ENCODE measurements at regions not wholly inside any gene's neighbourhood (a gene's known extent, or its start where the extent isn't known, plus 50 kb on each side); places are given as distances from the start of the nearest gene placed in this dataset.

DNA sequence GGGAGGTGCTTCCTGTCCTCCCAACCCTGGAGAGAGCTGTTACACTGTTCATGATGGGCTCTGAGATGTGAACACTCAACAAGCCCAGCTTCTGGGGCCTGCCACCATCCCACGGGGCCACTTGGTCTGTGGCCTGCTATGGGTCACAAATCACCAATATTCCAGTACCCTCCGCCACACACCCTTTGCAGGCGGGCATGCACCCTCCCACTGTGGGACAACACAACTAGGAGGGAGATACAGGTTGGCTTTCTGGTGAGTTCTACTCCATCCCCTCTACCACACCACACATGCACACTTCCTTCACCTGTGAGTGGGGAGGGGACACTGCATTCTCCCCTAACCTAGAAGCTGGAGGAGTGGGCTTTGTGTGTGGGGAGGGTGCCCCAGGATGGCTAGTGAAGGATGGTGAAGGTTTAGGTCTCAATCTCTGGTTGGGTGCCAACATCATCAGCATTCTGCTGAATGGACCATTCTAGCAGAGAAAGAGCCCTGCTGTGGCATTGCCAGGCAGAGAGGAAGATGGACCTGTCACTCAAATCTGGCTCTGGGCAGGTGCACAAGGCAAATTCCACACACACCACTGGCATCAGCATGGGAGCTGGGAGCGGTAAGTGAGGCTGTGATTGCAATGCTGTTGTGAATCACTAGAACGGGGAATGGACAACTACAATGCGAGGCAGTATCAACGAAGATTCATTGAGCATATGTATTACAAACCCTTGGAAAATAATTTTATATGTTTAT is 175.1 kb downstream of the THBS2 start:
- no peak overlapping the region for H3K4me2 ChIP-seq (ENCODE audit: low read length)
- H3K79me2 ChIP-seq (ENCODE audit: control insufficient read depth, insufficient read depth, low read length), result no peaks in the 10 kb centered on the region
- H3K4ac ChIP-seq (ENCODE audit: low read depth, low read length), result no peak overlapping the region
- H3K18ac ChIP-seq (ENCODE audit: low read length), result no peak overlapping the region
- no peaks in the 10 kb centered on the region for H3K36me3 ChIP-seq (ENCODE audit: control insufficient read depth, insufficient read depth, low read length)
- no peak overlapping the region for H2AK5ac ChIP-seq (ENCODE audit: low read length)
- H3K79me1 ChIP-seq (ENCODE audit: low read length), result no peaks in the 10 kb centered on the region
- DNase-seq, result no peak
- no peak overlapping the region for H4K5ac ChIP-seq (ENCODE audit: low read length)
- no peak overlapping the region for H3K27ac ChIP-seq (ENCODE audit: low read depth, low read length)
- H3K4me1 ChIP-seq (ENCODE audit: control insufficient read depth, low read depth, low read length), result no peaks in the 10 kb centered on the region
- H4K8ac ChIP-seq (ENCODE audit: low read depth, low read length), result no peak overlapping the region
- no peak overlapping the region for H3K4me3 ChIP-seq (ENCODE audit: low read length)
- WGBS (ENCODE audit: extremely low coverage, insufficient coverage, low lambda C conversion rate), result no CpG with 5 or more reads among the region's 7 CpGs
- no peak overlapping the region for H2BK15ac ChIP-seq (replicated peaks; ENCODE audit: low read depth)
- H3K56ac ChIP-seq (ENCODE audit: low read length), result no peak overlapping the region
- H3K9ac ChIP-seq (ENCODE audit: low read length), result no peak overlapping the region
- no peak overlapping the region for H2BK120ac ChIP-seq (ENCODE audit: low read depth, low read length)
- H3K23ac ChIP-seq (ENCODE audit: low read length), result no peak overlapping the region
- no peak overlapping the region for H2BK5ac ChIP-seq (ENCODE audit: low read length)
- H3K27me3 ChIP-seq (ENCODE audit: insufficient read depth, low read length, poor library complexity), result no peaks in the 10 kb centered on the region

DNA sequence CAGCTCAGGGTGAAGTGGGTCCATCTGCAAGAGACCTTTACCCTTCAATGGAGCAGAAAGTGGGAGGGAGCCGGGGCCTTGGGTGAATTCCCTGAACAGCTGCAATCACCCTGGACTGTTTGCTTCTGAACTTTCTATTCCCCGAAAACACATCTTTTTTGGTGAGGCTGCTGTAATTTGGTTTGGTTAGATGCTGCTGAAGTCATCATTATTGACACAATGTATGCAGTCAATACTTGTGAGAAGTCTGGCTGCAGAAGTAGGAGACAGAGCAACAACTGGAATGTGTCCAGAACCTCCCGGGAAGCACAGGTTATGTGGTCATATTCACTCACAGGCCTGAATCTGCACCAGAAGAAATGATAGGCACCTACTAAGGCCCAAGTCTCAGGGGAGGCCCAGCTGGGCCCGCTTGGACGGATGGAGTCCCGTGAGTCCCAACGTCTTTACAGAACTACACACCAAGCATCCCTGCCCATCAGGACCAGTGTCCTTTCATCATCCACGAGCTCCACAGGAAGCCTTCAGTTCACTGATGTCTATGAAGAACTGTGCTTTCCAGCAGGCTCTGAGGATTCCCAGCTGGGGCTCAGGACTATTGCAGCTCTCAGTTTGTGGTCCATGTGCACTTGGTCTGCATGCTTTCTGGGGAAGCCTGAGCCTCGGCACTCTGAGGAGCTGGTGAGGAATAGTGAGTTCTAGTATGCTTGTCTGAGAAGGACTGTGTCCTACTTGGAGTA is 177.6 kb downstream of the THBS2 start:
- no peak overlapping the region for H3K9ac ChIP-seq (ENCODE audit: low read length)
- H3K4ac ChIP-seq (ENCODE audit: low read depth, low read length), result no peak overlapping the region
- H3K23ac ChIP-seq (ENCODE audit: low read length), result no peak overlapping the region
- H2BK15ac ChIP-seq (replicated peaks; ENCODE audit: low read depth), result no peak overlapping the region
- H3K4me1 ChIP-seq (ENCODE audit: control insufficient read depth, low read depth, low read length), result no peaks in the 10 kb centered on the region
- no peak overlapping the region for H3K4me2 ChIP-seq (ENCODE audit: low read length)
- H3K79me1 ChIP-seq (ENCODE audit: low read length), result no peaks in the 10 kb centered on the region
- H3K56ac ChIP-seq (ENCODE audit: low read length), result no peak overlapping the region
- no peak overlapping the region for H4K8ac ChIP-seq (ENCODE audit: low read depth, low read length)
- H3K18ac ChIP-seq (ENCODE audit: low read length), result no peak overlapping the region
- H4K5ac ChIP-seq (ENCODE audit: low read length), result no peak overlapping the region
- H2BK120ac ChIP-seq (ENCODE audit: low read depth, low read length), result no peak overlapping the region
- no peaks in the 10 kb centered on the region for H3K79me2 ChIP-seq (ENCODE audit: control insufficient read depth, insufficient read depth, low read length)
- no CpG with 5 or more reads among the region's 9 CpGs for WGBS (ENCODE audit: extremely low coverage, insufficient coverage, low lambda C conversion rate)
- H3K4me3 ChIP-seq (ENCODE audit: low read length), result no peak overlapping the region
- H2AK5ac ChIP-seq (ENCODE audit: low read length), result no peak overlapping the region
- H2BK5ac ChIP-seq (ENCODE audit: low read length), result no peak overlapping the region
- DNase-seq, result no peak
- no peaks in the 10 kb centered on the region for H3K27me3 ChIP-seq (ENCODE audit: insufficient read depth, low read length, poor library complexity)
- H3K27ac ChIP-seq (ENCODE audit: low read depth, low read length), result no peak overlapping the region
- H3K36me3 ChIP-seq (ENCODE audit: control insufficient read depth, insufficient read depth, low read length), result no peaks in the 10 kb centered on the region

DNA sequence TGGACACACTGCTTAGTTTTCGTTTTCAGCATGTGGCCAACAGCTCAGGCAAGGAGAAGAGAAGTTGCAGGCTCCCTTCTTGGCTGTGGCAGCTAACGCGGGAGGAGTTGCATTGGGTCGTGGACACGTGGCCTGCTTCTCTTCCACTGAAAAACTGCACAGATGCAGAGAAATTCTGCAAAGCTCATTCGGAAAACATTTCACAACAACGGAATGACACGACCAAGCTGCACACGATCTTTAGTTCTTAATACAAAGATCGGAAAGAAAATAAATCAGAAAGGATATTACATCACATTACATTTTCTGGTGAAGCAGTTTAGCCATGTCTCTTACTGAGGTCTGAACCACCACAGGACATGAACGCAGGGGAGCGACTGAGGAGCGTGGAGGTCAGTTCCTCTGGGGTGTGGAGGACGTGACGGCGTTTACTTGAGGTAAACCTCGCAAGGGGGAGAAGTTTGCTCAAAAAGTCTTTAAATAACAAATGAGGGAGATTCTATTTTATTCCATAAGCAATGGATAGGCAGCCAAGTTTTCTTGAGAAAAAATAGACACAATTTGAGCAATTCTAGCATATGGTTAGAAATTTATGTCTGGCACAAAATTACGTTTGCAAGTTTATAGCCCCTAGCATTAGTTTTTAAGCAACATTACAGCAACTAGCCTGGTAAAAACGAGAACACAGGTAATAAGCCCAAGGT is 178.3 kb downstream of the THBS2 start:
- WGBS (ENCODE audit: extremely low coverage, insufficient coverage, low lambda C conversion rate), result no CpG with 5 or more reads among the region's 19 CpGs

DNA sequence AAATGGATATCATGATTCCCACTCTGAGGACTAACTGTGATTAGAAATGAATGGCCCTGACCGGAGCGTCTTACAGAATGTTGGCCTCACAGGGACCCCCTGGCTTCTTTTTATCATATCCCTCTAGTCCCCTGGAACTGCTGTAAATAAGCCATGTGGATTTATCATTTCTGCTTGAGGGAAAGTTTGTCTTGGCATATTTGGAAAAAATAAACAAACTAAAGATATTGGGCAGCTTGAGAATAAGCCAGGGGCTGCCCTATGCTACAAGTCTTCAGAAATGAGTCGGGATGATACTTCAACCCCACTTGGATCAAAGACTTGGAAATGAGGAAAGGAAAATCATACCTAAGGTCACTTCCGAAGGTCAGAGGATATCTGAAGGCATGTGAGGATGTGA is 179.1 kb downstream of the THBS2 start:
- no peak overlapping the region for H3K4me2 ChIP-seq (ENCODE audit: low read length)
- no peak overlapping the region for H3K4ac ChIP-seq (ENCODE audit: low read depth, low read length)
- no peak overlapping the region for H3K4me3 ChIP-seq (ENCODE audit: low read length)
- no peak overlapping the region for H3K27ac ChIP-seq (ENCODE audit: low read depth, low read length)
- no peak overlapping the region for H2AK5ac ChIP-seq (ENCODE audit: low read length)
- H3K79me2 ChIP-seq (ENCODE audit: control insufficient read depth, insufficient read depth, low read length), result no peaks in the 10 kb centered on the region
- no peak overlapping the region for H4K8ac ChIP-seq (ENCODE audit: low read depth, low read length)
- no peak overlapping the region for H2BK15ac ChIP-seq (replicated peaks; ENCODE audit: low read depth)
- H3K79me1 ChIP-seq (ENCODE audit: low read length), result no peaks in the 10 kb centered on the region
- no peak overlapping the region for H3K56ac ChIP-seq (ENCODE audit: low read length)
- H3K4me1 ChIP-seq (ENCODE audit: control insufficient read depth, low read depth, low read length), result no peaks in the 10 kb centered on the region
- no peak overlapping the region for H3K23ac ChIP-seq (ENCODE audit: low read length)
- no CpG with 5 or more reads among the region's 4 CpGs for WGBS (ENCODE audit: extremely low coverage, insufficient coverage, low lambda C conversion rate)
- H3K18ac ChIP-seq (ENCODE audit: low read length), result no peak overlapping the region
- H2BK5ac ChIP-seq (ENCODE audit: low read length), result no peak overlapping the region
- H3K27me3 ChIP-seq (ENCODE audit: insufficient read depth, low read length, poor library complexity), result no peaks in the 10 kb centered on the region
- DNase-seq, result no peak
- no peak overlapping the region for H4K5ac ChIP-seq (ENCODE audit: low read length)
- H3K36me3 ChIP-seq (ENCODE audit: control insufficient read depth, insufficient read depth, low read length), result no peaks in the 10 kb centered on the region
- no peak overlapping the region for H2BK120ac ChIP-seq (ENCODE audit: low read depth, low read length)
- H3K9ac ChIP-seq (ENCODE audit: low read length), result no peak overlapping the region

More for the DNA sequence above, 178.3 kb downstream of the THBS2 start:
- no peak overlapping the region for H3K56ac ChIP-seq (ENCODE audit: low read length)
- no peak overlapping the region for H2BK15ac ChIP-seq (replicated peaks; ENCODE audit: low read depth)
- no peaks in the 10 kb centered on the region for H3K79me2 ChIP-seq (ENCODE audit: control insufficient read depth, insufficient read depth, low read length)
- no peak overlapping the region for H3K23ac ChIP-seq (ENCODE audit: low read length)
- no peak overlapping the region for H2AK5ac ChIP-seq (ENCODE audit: low read length)
- H4K5ac ChIP-seq (ENCODE audit: low read length), result no peak overlapping the region
- H3K4me3 ChIP-seq (ENCODE audit: low read length), result no peak overlapping the region
- no peak overlapping the region for H3K9ac ChIP-seq (ENCODE audit: low read length)
- H3K27ac ChIP-seq (ENCODE audit: low read depth, low read length), result no peak overlapping the region
- no peaks in the 10 kb centered on the region for H3K36me3 ChIP-seq (ENCODE audit: control insufficient read depth, insufficient read depth, low read length)
- no peak overlapping the region for H4K8ac ChIP-seq (ENCODE audit: low read depth, low read length)
- no peak for DNase-seq
- H3K79me1 ChIP-seq (ENCODE audit: low read length), result no peaks in the 10 kb centered on the region
- no peak overlapping the region for H3K4ac ChIP-seq (ENCODE audit: low read depth, low read length)
- no peak overlapping the region for H2BK120ac ChIP-seq (ENCODE audit: low read depth, low read length)
- H3K27me3 ChIP-seq (ENCODE audit: insufficient read depth, low read length, poor library complexity), result no peaks in the 10 kb centered on the region
- no peak overlapping the region for H2BK5ac ChIP-seq (ENCODE audit: low read length)
- no peak overlapping the region for H3K4me2 ChIP-seq (ENCODE audit: low read length)
- no peak overlapping the region for H3K18ac ChIP-seq (ENCODE audit: low read length)
- no peaks in the 10 kb centered on the region for H3K4me1 ChIP-seq (ENCODE audit: control insufficient read depth, low read depth, low read length)

DNA sequence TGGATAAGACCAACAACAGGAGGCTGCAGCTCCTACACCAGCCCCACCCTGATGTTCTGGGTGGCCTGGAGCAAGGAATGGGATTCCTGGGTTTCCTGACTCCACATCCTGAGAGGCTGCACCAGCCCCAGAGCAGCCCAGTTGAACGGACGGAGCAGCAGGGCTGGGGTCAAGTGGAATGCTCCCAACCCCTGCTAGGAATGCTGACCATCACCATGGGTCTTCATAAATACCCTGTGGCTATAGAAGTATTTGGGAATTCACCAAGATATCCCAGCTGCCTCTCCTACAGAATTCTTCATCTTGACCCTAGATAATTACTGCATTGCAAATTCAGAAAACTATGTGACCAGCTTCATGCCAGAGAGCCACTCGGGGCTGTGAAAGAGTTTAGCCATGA is 180.3 kb downstream of the THBS2 start:
- H4K5ac ChIP-seq (ENCODE audit: low read length), result no peak overlapping the region

More for the DNA sequence above, 180.3 kb downstream of the THBS2 start:
- Histone ChIP-seq H4K8ac (ENCODE audit: low read depth, low read length) (no peak overlapping the region), H2BK120ac (ENCODE audit: low read depth, low read length) (no peak overlapping the region), H3K27ac (ENCODE audit: low read depth, low read length) (no peak overlapping the region), H3K56ac (ENCODE audit: low read length) (no peak overlapping the region), H3K4me2 (ENCODE audit: low read length) (no peak overlapping the region), H3K79me1 (ENCODE audit: low read length) (no peaks in the 10 kb centered on the region), H3K27me3 (ENCODE audit: insufficient read depth, low read length, poor library complexity) (no peaks in the 10 kb centered on the region), H3K4me3 (ENCODE audit: low read length) (no peak overlapping the region), H3K4me1 (ENCODE audit: control insufficient read depth, low read depth, low read length) (no peaks in the 10 kb centered on the region), H3K4ac (ENCODE audit: low read depth, low read length) (no peak overlapping the region), H2BK5ac (ENCODE audit: low read length) (no peak overlapping the region), H3K79me2 (ENCODE audit: control insufficient read depth, insufficient read depth, low read length) (no peaks in the 10 kb centered on the region), H3K36me3 (ENCODE audit: control insufficient read depth, insufficient read depth, low read length) (no peaks in the 10 kb centered on the region), H3K9ac (ENCODE audit: low read length) (no peak overlapping the region), H3K18ac (ENCODE audit: low read length) (no peak overlapping the region), H2BK15ac (replicated peaks; ENCODE audit: low read depth) (no peak overlapping the region), H3K23ac (ENCODE audit: low read length) (no peak overlapping the region), H2AK5ac (ENCODE audit: low read length) (no peak overlapping the region)
- WGBS (ENCODE audit: extremely low coverage, insufficient coverage, low lambda C conversion rate), result no CpG with 5 or more reads among the region's 3 CpGs
- peak; percentile 58 for DNase-seq
